ENCODE measurements at regions not wholly inside any gene's neighbourhood (a gene's known extent, or its start where the extent isn't known, plus 50 kb on each side); places are given as distances from the start of the nearest gene placed in this dataset.

DNA sequence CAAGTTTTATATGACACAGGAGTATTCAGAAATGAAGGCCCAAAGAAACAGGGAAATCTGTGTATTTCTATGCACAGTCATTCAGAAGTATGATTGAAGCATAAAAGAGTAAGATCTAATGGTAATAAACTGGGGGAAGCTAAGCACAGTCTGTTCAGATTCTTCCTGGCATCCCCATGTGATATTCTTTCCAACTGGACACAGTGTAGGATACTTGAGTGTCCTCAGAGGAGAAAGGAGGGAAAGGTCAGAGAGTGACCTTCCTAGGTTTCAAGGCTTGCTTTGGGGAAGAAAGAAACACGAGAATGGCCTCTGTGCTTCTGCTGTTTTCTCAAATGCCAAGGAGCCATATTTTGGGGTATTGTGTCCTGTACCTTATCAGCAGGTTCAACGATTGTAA lies 1798.4 kb upstream of the WWC1 start:
- TF ChIP-seq, protein P1, sequence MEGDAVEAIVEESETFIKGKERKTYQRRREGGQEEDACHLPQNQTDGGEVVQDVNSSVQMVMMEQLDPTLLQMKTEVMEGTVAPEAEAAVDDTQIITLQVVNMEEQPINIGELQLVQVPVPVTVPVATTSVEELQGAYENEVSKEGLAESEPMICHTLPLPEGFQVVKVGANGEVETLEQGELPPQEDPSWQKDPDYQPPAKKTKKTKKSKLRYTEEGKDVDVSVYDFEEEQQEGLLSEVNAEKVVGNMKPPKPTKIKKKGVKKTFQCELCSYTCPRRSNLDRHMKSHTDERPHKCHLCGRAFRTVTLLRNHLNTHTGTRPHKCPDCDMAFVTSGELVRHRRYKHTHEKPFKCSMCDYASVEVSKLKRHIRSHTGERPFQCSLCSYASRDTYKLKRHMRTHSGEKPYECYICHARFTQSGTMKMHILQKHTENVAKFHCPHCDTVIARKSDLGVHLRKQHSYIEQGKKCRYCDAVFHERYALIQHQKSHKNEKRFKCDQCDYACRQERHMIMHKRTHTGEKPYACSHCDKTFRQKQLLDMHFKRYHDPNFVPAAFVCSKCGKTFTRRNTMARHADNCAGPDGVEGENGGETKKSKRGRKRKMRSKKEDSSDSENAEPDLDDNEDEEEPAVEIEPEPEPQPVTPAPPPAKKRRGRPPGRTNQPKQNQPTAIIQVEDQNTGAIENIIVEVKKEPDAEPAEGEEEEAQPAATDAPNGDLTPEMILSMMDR (IDR thresholded peaks at IDR 0.05), result no peak

DNA sequence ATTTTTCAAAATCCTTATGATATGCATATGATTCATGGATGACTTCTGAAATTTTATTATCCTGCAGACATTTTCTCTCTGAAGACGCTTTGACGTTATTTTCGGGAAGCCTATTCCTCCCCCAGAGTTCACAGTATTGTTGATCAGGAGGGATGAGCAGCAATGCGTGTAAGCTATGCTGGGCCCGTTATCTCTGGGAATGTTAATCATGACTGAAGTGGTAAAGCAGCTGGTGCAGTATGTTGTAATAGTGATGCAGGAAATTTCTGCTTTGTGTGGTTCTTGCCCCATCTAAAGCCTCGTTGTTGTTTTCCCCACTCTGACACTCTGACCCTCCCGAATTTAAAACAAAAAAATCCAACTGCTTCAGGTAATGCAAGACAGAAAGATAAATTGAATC lies 1797.8 kb upstream of the WWC1 start:
- TF ChIP-seq, protein P1 (IDR thresholded peaks at IDR 0.05), result no peak

DNA sequence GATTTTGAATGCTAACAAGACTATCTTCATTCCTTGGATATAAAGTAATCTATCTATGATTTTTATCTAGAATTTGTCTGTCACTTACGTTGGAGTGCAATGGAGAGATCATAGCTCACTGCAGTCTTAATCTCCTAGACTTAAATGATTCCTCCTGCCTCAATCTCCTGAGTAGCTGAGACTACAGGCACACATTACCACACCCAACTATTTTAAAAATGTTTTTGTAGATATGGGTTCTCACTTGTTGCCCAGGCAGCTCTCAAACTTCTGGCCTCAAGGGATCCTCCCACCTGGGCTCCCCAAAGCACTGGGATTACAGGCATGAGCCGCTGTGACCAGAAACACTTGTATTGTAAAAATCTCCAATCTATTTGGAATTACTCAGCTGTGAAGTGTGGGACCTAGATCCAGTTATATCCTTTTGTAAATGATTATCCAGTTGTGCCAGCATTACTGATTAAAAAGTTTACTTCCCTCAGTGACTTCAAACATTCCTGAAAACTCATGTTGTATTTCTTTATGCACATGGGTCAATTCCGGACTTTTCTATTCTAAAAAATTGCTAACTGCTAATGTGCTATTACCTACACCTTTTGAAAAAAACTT lies 1793.8 kb upstream of the WWC1 start:
- TF ChIP-seq, protein P1 (IDR thresholded peaks at IDR 0.05), result no peak

DNA sequence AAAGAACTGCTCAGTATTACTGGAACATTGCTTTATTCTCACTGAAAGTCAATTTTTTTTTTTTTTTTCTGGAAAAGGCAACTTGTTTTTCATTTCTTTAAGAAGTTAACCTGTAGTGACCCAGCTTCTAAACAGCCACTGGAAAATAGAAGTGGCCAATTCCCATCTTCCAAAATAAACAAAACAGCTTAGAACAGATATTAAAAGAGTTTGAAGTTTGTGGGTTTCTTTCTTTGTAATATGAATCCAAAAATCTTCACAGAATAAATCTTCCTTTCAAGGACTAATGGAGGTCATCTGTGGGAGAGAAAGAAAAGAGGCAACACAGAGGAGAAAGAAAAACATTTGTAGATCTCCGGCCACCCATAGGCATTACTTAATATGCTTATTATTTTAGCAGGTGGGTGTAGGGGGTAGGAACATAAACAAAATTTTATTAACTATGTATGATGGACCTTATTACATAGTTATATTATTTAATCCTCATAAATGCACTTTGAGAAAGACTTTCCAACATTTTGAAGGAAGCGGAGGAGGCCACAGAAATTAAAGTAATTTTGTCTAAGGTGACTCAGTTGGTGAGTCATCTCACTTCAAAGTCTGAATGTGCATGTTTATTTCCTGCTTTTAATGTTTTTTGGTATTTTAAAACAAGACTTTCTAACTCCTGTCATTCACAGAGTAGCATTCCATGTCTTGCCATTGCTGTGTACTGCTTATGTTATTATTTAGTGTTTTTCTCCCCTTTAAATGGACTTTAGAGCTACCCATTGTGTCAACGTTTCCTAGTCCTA lies 1791.8 kb upstream of the WWC1 start:
- TF ChIP-seq, protein P1 (IDR thresholded peaks at IDR 0.05), result no peak

DNA sequence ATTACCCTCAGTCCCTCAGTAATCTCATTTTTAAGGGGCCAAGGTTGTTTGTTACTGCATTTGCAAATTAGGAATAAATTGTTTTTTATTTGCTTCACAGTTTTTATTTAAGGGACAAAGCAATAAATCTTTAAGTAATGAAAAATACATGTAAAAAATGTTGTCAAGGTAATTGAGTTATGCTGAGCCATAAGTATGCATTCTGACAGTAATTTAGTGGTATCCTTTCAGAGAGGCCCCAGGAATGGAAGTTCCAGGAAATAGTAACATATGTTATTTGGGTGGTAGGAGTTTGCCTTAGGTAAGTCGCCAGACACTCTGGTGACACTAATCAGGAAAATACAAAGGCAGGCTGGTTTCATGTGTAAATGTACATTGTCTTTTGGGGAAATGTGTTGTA lies 1787.9 kb upstream of the WWC1 start:
- TF ChIP-seq, protein P1 (IDR thresholded peaks at IDR 0.05), result no peak

DNA sequence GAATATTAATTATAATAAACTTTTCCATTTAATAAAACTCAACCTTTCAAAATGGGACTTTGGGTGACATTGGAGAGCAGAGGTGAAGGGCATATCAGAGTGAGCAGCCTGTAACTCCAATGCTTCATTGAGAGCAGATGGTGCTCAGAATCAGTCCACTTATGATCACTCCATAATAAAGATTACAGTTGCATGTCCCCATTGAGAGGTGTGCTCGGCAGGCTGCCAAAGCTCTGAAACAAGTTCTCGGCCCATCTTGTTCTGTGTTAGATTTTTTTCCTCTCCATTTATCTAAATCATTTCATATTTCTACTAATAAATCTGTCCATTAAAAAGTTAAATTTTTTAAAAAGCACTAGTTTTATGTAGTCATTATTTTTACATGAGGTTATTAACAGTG lies 1786.4 kb upstream of the WWC1 start:
- TF ChIP-seq, protein P1 (IDR thresholded peaks at IDR 0.05), result no peak

DNA sequence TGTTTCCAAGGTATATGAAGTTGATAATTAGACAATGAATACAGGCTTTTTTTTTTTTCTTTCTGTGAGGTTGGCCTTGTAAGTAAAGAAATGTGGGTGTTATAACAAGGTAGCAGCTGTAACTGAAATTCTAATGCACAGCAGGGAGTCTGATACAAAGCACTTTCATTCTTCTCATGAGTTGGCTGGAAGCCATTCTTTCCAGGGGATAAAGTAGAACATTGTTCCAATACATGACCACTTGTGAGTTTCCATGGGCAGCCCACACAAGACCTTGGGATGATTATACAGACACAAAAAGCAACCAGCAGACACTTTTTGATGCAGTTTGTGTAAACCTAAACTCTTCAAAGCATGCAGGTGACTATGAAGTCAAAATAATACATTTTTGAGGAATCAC lies 1785.9 kb upstream of the WWC1 start:
- TF ChIP-seq, protein P1 (IDR thresholded peaks at IDR 0.05), result no peak

All from LNCAP (cell line).